Peyer's patch (tissue), 4 donors: ENCODE measurements at regions not wholly inside any gene's neighbourhood (a gene's known extent, or its start where the extent isn't known, plus 50 kb on each side); places are given as distances from the start of the nearest gene placed in this dataset.

Source experiments
- DNase-seq, 3 donors: peaks; one replicate each; pipeline ENCODE4 v3.0.0-alpha.2; 2017 to 2019
- H3K27ac ChIP-seq, 4 donors: fragments of 200-600 bp; sonication (generic); one replicate each; pipeline ENCODE4 v1.5.1; 2016 to 2019
- H3K27me3 ChIP-seq, 2 donors: fragments of 200-600 bp; sonication (generic); one replicate each; pipeline ENCODE4 v1.5.1; 2019
- H3K36me3 ChIP-seq, 3 donors: fragments of 200-600 bp; sonication (generic); one replicate each; pipeline ENCODE4 v1.5.1; 2016 to 2019
- H3K4me1 ChIP-seq, 4 donors: fragments of 200-600 bp; sonication (generic); one replicate each; pipeline ENCODE4 v1.5.1; 2016 to 2019
- H3K4me3 ChIP-seq, 4 donors: fragments of 200-600 bp; sonication (generic); 1 replicate in 3 of 4; 2 replicates in 1 of 4; pipeline ENCODE4 v1.5.1; 2016 to 2019; ENCODE audit warnings: mild to moderate bottlenecking in 1 of 4
- H3K9me3 ChIP-seq, 4 donors: fragments of 200-600 bp; sonication (generic); one replicate each; pipeline ENCODE4 v1.5.1; 2016 to 2019; ENCODE audit warnings: mild to moderate bottlenecking in 1 of 4
- POLR2A ChIP-seq, 2 donors: fragments of 450-650 bp; IDR thresholded peaks; one replicate each; pipeline ENCODE4 v1.5.1; 2017; ENCODE audit warnings: antibody characterized with exemption in 2 of 2, mild to moderate bottlenecking in 2 of 2, moderate library complexity in 2 of 2
- TF ChIP-seq, protein P1 (sequence below), 6 experiments: fragments of 450-650 bp in 4 of 6; fragments of 200-600 bp in 2 of 6; sonication (generic) in 1 of 6; IDR thresholded peaks; one replicate each; pipeline ENCODE4 v1.5.1; 2017 to 2019; ENCODE audit warnings: antibody characterized with exemption in 6 of 6, mild to moderate bottlenecking in 3 of 6, moderate library complexity in 1 of 6

DNA sequence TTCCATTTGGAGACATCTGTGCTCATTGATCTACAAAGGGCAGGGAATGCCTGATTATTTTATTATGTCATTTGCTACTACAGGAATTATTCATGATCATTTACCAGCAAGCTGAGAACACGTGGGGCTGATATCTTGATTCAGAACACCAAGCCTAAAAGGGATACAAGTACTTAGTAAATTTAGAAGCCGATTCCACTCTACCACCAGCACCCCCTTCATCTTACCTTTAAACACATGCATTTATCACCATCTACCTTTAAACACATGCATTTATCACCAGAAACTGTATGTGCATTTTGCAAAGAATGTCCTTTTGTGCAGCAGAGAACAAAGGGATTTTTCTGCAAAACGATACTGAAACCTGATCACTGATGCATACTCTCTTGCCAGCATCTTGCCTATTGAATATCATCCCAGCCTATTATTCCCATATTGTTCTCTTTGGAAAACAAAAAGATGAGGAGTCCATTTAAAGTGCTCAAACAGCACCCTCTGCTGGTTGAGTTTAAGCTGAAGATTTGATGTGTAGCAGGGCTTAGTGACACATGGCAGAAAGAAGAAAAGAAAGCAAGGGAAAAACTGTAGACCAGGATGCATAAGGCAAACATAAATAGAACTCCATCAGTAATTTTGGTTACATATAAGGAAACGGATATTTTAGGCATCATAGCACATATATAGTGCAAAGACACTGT lies 132.6 kb upstream of the PLEKHG7 start:
- peak in 2 of 3 donors; percentile 70 to 86 for DNase-seq
- no peak overlapping the region for H3K4me3 ChIP-seq
- peak overlapping the region in 2 of 4 donors; percentile 12 to 65 for H3K27ac ChIP-seq
- no peaks in the 10 kb centered on the region for H3K36me3 ChIP-seq
- no peaks in the 10 kb centered on the region for H3K27me3 ChIP-seq
- peaks cover 0 to 5% (median 0%) of the 10 kb centered on the region in 4 donors for H3K4me1 ChIP-seq
- TF ChIP-seq POLR2A (IDR thresholded peaks at IDR 0.05): no peak
- TF ChIP-seq, protein P1, sequence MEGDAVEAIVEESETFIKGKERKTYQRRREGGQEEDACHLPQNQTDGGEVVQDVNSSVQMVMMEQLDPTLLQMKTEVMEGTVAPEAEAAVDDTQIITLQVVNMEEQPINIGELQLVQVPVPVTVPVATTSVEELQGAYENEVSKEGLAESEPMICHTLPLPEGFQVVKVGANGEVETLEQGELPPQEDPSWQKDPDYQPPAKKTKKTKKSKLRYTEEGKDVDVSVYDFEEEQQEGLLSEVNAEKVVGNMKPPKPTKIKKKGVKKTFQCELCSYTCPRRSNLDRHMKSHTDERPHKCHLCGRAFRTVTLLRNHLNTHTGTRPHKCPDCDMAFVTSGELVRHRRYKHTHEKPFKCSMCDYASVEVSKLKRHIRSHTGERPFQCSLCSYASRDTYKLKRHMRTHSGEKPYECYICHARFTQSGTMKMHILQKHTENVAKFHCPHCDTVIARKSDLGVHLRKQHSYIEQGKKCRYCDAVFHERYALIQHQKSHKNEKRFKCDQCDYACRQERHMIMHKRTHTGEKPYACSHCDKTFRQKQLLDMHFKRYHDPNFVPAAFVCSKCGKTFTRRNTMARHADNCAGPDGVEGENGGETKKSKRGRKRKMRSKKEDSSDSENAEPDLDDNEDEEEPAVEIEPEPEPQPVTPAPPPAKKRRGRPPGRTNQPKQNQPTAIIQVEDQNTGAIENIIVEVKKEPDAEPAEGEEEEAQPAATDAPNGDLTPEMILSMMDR (IDR thresholded peaks at IDR 0.05): peak; percentile 60 to 96 (median 94)
- H3K9me3 ChIP-seq: no peaks in the 10 kb centered on the region

DNA sequence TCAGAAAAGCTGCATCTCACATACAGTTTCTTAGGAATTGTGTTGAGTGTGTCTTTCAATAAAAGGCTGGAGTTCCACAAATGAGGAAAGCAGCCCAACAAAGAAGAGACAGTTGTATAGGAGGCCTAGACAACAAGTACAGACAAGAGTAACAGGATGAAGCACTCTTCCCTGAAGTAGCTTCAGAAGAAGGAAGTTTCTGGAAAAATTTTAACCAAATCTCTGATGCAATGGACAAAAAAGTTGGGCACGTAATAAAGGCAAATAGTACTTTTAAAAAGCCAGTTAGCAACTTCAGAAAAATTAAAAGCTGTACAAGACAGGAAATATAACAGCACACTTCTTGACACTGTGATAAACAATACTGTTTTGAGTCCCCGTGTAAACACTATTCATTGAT lies 134.1 kb upstream of the PLEKHG7 start:
- H3K27me3 ChIP-seq: no peaks in the 10 kb centered on the region
- H3K27ac ChIP-seq: peak overlapping the region in 1 of 4 donors; percentile 65
- H3K36me3 ChIP-seq: no peaks in the 10 kb centered on the region
- no peak for DNase-seq
- TF ChIP-seq, protein P1 (IDR thresholded peaks at IDR 0.05): no peak
- no peak for TF ChIP-seq POLR2A (IDR thresholded peaks at IDR 0.05)
- peaks cover 0 to 5% (median 0%) of the 10 kb centered on the region in 4 donors for H3K4me1 ChIP-seq
- no peak overlapping the region for H3K4me3 ChIP-seq
- H3K9me3 ChIP-seq: no peaks in the 10 kb centered on the region

DNA sequence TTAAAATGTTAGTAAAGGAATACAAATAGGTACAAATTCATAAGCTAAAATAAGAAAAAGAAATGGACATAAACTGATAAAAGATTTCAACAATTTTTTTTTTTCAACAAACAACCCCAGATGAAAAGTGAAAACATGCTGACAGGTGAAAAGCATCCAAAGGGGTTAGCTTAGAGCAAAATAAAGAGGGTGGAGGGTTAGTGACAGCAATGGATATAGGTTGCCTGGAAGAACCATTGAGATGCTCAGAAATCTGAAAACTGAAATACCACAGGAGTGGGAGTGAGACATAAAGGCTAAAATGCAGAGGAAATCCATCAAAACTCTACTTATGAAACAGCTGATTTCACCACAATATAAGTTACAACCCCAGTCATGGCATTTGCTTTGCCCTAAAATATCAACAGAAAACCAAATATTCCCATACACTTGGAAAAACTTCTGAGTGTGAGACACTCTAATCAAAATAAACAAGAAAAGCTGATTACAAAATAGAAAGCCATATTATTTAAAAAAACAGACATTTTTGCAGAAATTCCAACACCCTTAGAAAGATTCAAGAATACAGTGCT lies 136.3 kb upstream of the PLEKHG7 start:
- no peaks in the 10 kb centered on the region for H3K36me3 ChIP-seq
- H3K4me3 ChIP-seq: no peak overlapping the region
- no peaks in the 10 kb centered on the region for H3K9me3 ChIP-seq
- no peaks in the 10 kb centered on the region for H3K27me3 ChIP-seq
- DNase-seq: no peak
- TF ChIP-seq POLR2A (IDR thresholded peaks at IDR 0.05): no peak
- TF ChIP-seq, protein P1 (IDR thresholded peaks at IDR 0.05): no peak
- peaks cover 0 to 14% (median 0%) of the 10 kb centered on the region in 4 donors for H3K4me1 ChIP-seq
- no peak overlapping the region for H3K27ac ChIP-seq

DNA sequence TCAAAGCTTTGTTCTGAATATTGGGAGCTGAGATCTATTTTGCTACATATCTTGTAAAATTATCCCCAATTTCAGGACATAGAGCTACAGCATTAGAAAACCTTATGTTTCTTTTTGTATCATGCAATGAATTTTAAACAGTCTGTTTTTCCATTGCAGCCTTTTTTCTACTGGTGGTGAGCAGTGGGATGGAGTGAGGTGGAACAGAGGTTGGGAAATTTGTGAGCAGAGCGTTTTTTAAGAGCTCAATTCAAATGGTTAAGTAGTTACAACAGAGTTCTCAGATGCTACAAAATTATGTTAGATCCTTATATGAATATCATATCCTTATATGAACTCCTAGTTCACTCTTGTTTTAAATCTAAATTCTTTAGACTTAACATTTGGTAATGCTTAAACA lies 139.0 kb upstream of the PLEKHG7 start:
- TF ChIP-seq POLR2A (IDR thresholded peaks at IDR 0.05): no peak
- TF ChIP-seq, protein P1 (IDR thresholded peaks at IDR 0.05): no peak
- H3K9me3 ChIP-seq: no peaks in the 10 kb centered on the region
- H3K4me1 ChIP-seq: peaks cover 0 to 11% (median 0%) of the 10 kb centered on the region in 4 donors
- no peak for DNase-seq
- H3K4me3 ChIP-seq: no peak overlapping the region
- H3K27me3 ChIP-seq: no peaks in the 10 kb centered on the region
- no peak overlapping the region for H3K27ac ChIP-seq
- no peaks in the 10 kb centered on the region for H3K36me3 ChIP-seq

DNA sequence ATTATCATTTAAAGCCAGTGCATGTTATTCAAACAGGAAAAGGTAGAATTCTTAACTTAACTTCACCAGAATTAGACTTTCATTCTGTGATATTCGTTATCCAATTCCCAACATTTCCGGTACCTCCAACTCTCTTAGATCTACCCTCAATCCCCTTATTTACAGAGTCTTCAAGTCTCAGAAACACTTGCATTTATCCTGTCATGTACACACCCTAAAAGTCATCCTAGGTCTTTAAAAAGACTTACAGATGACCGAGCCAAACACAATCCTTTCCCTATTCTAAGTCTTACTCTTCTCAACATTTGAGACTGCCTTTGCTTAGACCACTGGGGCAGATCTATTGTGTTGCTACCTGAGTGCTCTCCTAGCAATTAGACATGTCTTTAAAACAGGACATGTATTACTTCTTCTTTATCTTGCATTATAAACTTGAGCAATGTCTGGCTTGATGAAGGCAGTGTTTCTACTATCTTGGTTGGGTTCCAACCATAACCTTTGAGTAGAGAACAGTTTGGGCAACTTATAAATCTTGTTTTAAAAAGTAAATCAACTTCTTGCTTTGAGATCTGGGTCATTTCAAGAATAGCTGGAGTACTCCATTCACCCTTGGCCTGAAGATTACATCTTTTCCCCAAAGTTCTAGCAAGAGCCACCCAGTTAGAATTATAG lies 140.6 kb upstream of the PLEKHG7 start:
- Histone ChIP-seq H3K4me1 (peaks cover 0 to 21% (median 0%) of the 10 kb centered on the region in 4 donors), H3K9me3 (no peaks in the 10 kb centered on the region), H3K27me3 (no peaks in the 10 kb centered on the region), H3K36me3 (no peaks in the 10 kb centered on the region), H3K4me3 (no peak overlapping the region), H3K27ac (peak overlapping the region in 1 of 4 donors; percentile 16)
- no peak for DNase-seq
- TF ChIP-seq, protein P1 (IDR thresholded peaks at IDR 0.05): no peak
- no peak for TF ChIP-seq POLR2A (IDR thresholded peaks at IDR 0.05)
